HCT116 (cell line): ENCODE measurements at regions not wholly inside any gene's neighbourhood (a gene's known extent, or its start where the extent isn't known, plus 50 kb on each side); places are given as distances from the start of the nearest gene placed in this dataset.

Source experiments
- ATAC-seq: fragments of 200-7000 bp; cut with Tn5 transposase; 2 replicates; pipeline ENCODE4 v1.9.1; 2020; ENCODE audit warnings: mild to moderate bottlenecking, moderate library complexity
- BruUV-seq: library from RNA; stranded (reverse); fragments of 400-500 nt; replicated peaks from 2 replicates; lab custom pipeline; 2021; lab: Mats Ljungman, UMichigan
- CTCF ChIA-PET: fragments of 300-600 bp; sonication (Branson Sonifier 250); formaldehyde crosslinking; loops from one replicate; lab custom pipeline; 2021; ENCODE audit warnings: antibody characterized with exemption; lab: Charles Lee
- POLR2A ChIA-PET: fragments of 300-600, 350-600 bp; sonication (Branson Sonifier 250); formaldehyde crosslinking; loops from one replicate; lab custom pipeline; 2021; ENCODE audit warnings: antibody characterized with exemption; lab: Charles Lee
- RAD21 ChIA-PET, 2 experiments: fragments of 300-600 bp; sonication (Branson Sonifier 250); formaldehyde crosslinking; loops; one replicate each; lab custom pipeline; 2023; ENCODE audit warnings: low total read pairs in 2 of 2; ENCODE audit not compliant: uncharacterized antibody in 2 of 2, unreplicated experiment in 2 of 2, low non-redundant PET in 1 of 2; lab: Charles Lee
- DNase-seq: peaks from one replicate; pipeline ENCODE4 v3.0.0-alpha.2; 2010; ENCODE audit warnings: low read depth, low spot score
- H2AFZ ChIP-seq: fragments of 200-600 bp; shearing (Covaris generic), sonication (generic); 2 replicates; pipeline ENCODE4 v1.6.1; 2017; ENCODE audit warnings: low read depth, mixed run types, mixed read lengths, antibody characterized with exemption, low read length; ENCODE audit not compliant: poor library complexity, severe bottlenecking
- H3K27ac ChIP-seq: 2 replicates; pipeline ENCODE4 v1.5.1; 2012; ENCODE audit warnings: low read depth, low read length
- H3K27me3 ChIP-seq: fragments of 200-600 bp; sonication (generic); 2 replicates; pipeline ENCODE4 v1.6.1; 2016; ENCODE audit warnings: mixed run types, low read length, mixed read lengths; ENCODE audit not compliant: insufficient read depth
- H3K36me3 ChIP-seq, 2 experiments: fragments of 200-500 bp in 1 of 2; fragments of 200-600 bp in 1 of 2; sonication (Bioruptor generic) in 1 of 2; sonication (generic) in 1 of 2; 2 replicates each; pipeline versions ENCODE4 v1.5.1 to v1.6.1; 2014 to 2016; ENCODE audit warnings: low read length in 2 of 2, inconsistent platforms in 1 of 2, mixed read lengths in 1 of 2, mixed run types in 1 of 2; ENCODE audit not compliant: insufficient read depth in 2 of 2, control insufficient read depth in 1 of 2
- H3K4me1 ChIP-seq, 2 experiments: fragments of 200-600 bp in 1 of 2; sonication (generic) in 1 of 2; 2 replicates each; pipeline versions ENCODE4 v1.5.1 to v1.6.1; 2012 to 2017; ENCODE audit warnings: low read length in 2 of 2, inconsistent platforms in 1 of 2, mild to moderate bottlenecking in 1 of 2, mixed read lengths in 1 of 2, mixed run types in 1 of 2, moderate library complexity in 1 of 2; ENCODE audit not compliant: insufficient read depth in 2 of 2, control insufficient read depth in 1 of 2
- H3K4me2 ChIP-seq: fragments of 200-600 bp; sonication (generic); 2 replicates; pipeline ENCODE4 v1.6.1; 2017; ENCODE audit warnings: mixed run types, low read length, mixed read lengths
- H3K4me3 ChIP-seq, 2 experiments: fragments of 200-600 bp in 1 of 2; sonication (generic) in 1 of 2; replicated peaks in 1 of 2; 2 replicates each; pipeline ENCODE4 v1.5.1; 2011 to 2016; ENCODE audit warnings: low read length in 2 of 2, control low read depth in 1 of 2, low read depth in 1 of 2, mild to moderate bottlenecking in 1 of 2, mixed read lengths in 1 of 2, mixed run types in 1 of 2
- H3K79me2 ChIP-seq: fragments of 200-600 bp; sonication (generic); 2 replicates; pipeline ENCODE4 v1.6.1; 2017; ENCODE audit warnings: mild to moderate bottlenecking, mixed run types, low read length, moderate library complexity, mixed read lengths; ENCODE audit not compliant: insufficient read depth
- H3K9ac ChIP-seq: fragments of 200-600 bp; sonication (generic); 2 replicates; pipeline ENCODE4 v1.6.1; 2016; ENCODE audit warnings: low read length, mixed read lengths
- H3K9me2 ChIP-seq: fragments of 200-600 bp; sonication (generic), shearing (Covaris generic); 2 replicates; pipeline ENCODE4 v1.6.1; 2017; ENCODE audit warnings: mixed run types, mild to moderate bottlenecking, moderate library complexity; ENCODE audit not compliant: insufficient read depth
- H3K9me3 ChIP-seq, 2 experiments: fragments of 200-500 bp in 1 of 2; fragments of 200-600 bp in 1 of 2; sonication (Bioruptor generic) in 1 of 2; sonication (generic) in 1 of 2; 2 replicates each; pipeline ENCODE4 v1.6.1; 2014 to 2017; ENCODE audit warnings: low read length in 2 of 2, mixed read lengths in 2 of 2, inconsistent platforms in 1 of 2, low read depth in 1 of 2, mild to moderate bottlenecking in 1 of 2, mixed run types in 1 of 2, moderate library complexity in 1 of 2; ENCODE audit not compliant: control insufficient read depth in 1 of 2, insufficient read depth in 1 of 2
- H4K20me1 ChIP-seq: fragments of 200-600 bp; sonication (generic), shearing (Covaris generic); 2 replicates; pipeline ENCODE4 v1.6.1; 2017; ENCODE audit warnings: mixed run types, mild to moderate bottlenecking, moderate library complexity; ENCODE audit not compliant: insufficient read depth
- EZH2 ChIP-seq: fragments of 200-600 bp; sonication (generic); IDR thresholded peaks from 2 replicates; pipeline ENCODE4 v1.6.1; 2017; ENCODE audit warnings: antibody characterized with exemption, mixed run types
- FOSL1 ChIP-seq: IDR thresholded peaks from 2 replicates; pipeline ENCODE4 v1.6.1; 2012; ENCODE audit warnings: low read depth
- POLR2A ChIP-seq: IDR thresholded peaks from 2 replicates; pipeline ENCODE4 v1.7.0; 2011; ENCODE audit warnings: borderline replicate concordance; ENCODE audit not compliant: insufficient read depth, insufficient read length; ENCODE audit errors: extremely low read depth
- TCF7L2 ChIP-seq: IDR thresholded peaks from 2 replicates; pipeline ENCODE4 v1.7.0; 2011; ENCODE audit warnings: borderline replicate concordance, inconsistent platforms; ENCODE audit not compliant: insufficient read depth, insufficient read length; ENCODE audit errors: extremely low read depth
- intact Hi-C: fragments of 100-400 bp; cut with micrococcal nuclease; formaldehyde crosslinking; loops from 2 replicates; pipeline ENCODE4 v1.10.0; 2022
- TF ChIP-seq, protein P1 (sequence below): IDR thresholded peaks from 2 replicates; pipeline ENCODE4 v1.6.1; 2012

DNA sequence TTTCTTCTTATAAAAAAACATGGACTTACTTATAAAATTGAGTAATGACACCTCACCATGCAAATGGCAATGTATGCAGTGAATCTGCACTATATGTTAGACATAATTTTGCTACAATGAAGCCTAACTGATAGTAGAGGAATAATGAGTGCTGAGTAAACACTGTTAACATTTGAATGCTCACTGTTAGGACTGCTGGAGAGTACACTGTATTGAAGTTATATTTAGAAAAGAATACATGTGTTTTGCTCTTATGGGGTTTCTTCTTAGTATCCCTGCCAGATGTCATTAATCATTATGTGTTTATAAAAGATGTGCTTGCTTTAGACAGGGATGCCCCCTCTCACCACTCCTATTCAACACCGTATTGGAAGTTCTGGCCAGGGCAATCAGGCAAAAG is 111.1 kb upstream of the ZP4 start:
- CTCF ChIA-PET = no interaction called here
- Histone ChIP-seq H4K20me1 (no peaks in the 10 kb centered on the region), H3K27ac (no peak overlapping the region), H3K27me3 (no peaks in the 10 kb centered on the region), H3K4me3 (no peak overlapping the region), H3K36me3 (no peaks in the 10 kb centered on the region), H2AFZ (no peak overlapping the region), H3K4me1 (no peaks in the 10 kb centered on the region), H3K9me2 (no peaks in the 10 kb centered on the region), H3K9ac (no peak overlapping the region), H3K79me2 (no peaks in the 10 kb centered on the region), H3K9me3 (peaks cover 3 to 6% of the 10 kb centered on the region in 2 experiments; a peak in 2 of 4 replicates), H3K4me2 (no peak overlapping the region)
- RAD21 ChIA-PET = no interaction called here
- POLR2A ChIA-PET = no interaction called here
- TF ChIP-seq EZH2 (no peak), POLR2A (no peak), TCF7L2 (no peak)
- no TSS peak for BruUV-seq
- ATAC-seq = no peak
- intact Hi-C loops = loop anchor here (10.0 kb wide), 1 partner anchor 103 kb away; no protein-coding TSS in a partner anchor
- no peak for DNase-seq

DNA sequence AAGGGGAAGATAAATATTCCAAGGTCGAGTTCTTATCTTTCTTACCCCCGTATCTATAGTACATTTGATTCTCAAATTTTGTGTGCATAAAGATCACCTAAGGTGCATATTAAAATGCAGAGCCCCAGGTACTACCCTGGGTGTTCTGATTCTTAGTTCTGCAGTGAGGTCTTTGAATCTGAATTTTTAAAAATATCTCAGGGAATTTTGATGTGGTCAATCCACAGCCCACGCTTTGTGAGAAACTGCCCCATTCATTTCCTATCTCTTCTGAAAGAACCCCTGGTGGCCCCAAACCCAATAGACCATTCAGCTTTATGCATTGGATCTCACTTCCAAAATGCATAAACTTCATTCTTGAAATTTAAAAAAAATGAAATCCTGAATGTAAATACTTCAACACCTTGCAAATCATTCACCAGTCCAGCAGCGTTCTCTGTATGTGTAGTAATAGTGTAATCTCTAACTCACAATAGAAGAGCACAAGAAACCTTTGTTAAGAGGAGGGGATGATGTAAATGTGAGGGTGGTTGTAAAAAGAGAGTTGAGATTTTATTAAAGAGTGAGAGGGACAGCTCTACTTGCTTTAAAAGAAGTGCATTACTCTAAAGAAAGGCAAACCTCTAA is 108.8 kb upstream of the ZP4 start:
- DNase-seq (no peak), ATAC-seq (no peak)
- BruUV-seq = no TSS peak
- H3K27ac ChIP-seq = no peak overlapping the region
- H3K9me3 ChIP-seq = peaks cover 0 to 10% of the 10 kb centered on the region in 2 experiments; a peak in 2 of 4 replicates
- no peaks in the 10 kb centered on the region for H3K36me3 ChIP-seq
- H3K9ac ChIP-seq = no peak overlapping the region
- TF ChIP-seq, protein P1, sequence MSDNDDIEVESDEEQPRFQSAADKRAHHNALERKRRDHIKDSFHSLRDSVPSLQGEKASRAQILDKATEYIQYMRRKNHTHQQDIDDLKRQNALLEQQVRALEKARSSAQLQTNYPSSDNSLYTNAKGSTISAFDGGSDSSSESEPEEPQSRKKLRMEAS = no peak
- no peak for TF ChIP-seq FOSL1
- RAD21 ChIA-PET = no interaction called here
- no peaks in the 10 kb centered on the region for H3K27me3 ChIP-seq
- no peak overlapping the region for H3K4me2 ChIP-seq
- H3K4me3 ChIP-seq = no peak overlapping the region
- H4K20me1 ChIP-seq = no peaks in the 10 kb centered on the region
- CTCF ChIA-PET = no interaction called here
- no peaks in the 10 kb centered on the region for H3K4me1 ChIP-seq
- H3K79me2 ChIP-seq = no peaks in the 10 kb centered on the region
- intact Hi-C loops = loop anchor here (10.0 kb wide), 1 partner anchor 105 kb away; no protein-coding TSS in a partner anchor
- POLR2A ChIA-PET = no interaction called here
- no peaks in the 10 kb centered on the region for H3K9me2 ChIP-seq
- H2AFZ ChIP-seq = no peak overlapping the region
